A549 (cell line): ENCODE measurements at regions not wholly inside any gene's neighbourhood (a gene's known extent, or its start where the extent isn't known, plus 50 kb on each side); places are given as distances from the start of the nearest gene placed in this dataset.
"Not testable (repeated sequence)": the region's sequence is repeated elsewhere in the genome, so short reads cannot be mapped to it uniquely, and the experiment has no call there.

Experiments used
- CEBPB ChIP-seq, 2 experiments: fragments of >200 bp in 1 of 2; sonication (Bioruptor Twin) in 1 of 2; formaldehyde crosslinking in 1 of 2; IDR thresholded peaks; 2 replicates each; pipeline ENCODE4 v1.6.1; 2012 to 2016
- CHD4 ChIP-seq: fragments of 200-600 bp; sonication (generic); IDR thresholded peaks from 2 replicates; pipeline ENCODE4 v1.6.1; 2016; ENCODE audit warnings: antibody characterized with exemption, mild to moderate bottlenecking, borderline replicate concordance
- CTCF ChIP-seq: fragments of >200 bp; sonication (Bioruptor Twin); formaldehyde crosslinking; IDR thresholded peaks from 3 replicates; pipeline ENCODE4 v1.5.1; 2016
- E2F6 ChIP-seq: IDR thresholded peaks from 2 replicates; pipeline ENCODE4 v1.6.1; 2012; ENCODE audit warnings: low read depth, borderline replicate concordance
- EP300 ChIP-seq, 2 experiments: fragments of >200 bp; sonication (Bioruptor Twin); formaldehyde crosslinking; IDR thresholded peaks; 2 replicates in 1 of 2; 3 replicates in 1 of 2; pipeline ENCODE4 v1.6.1; 2016 to 2017
- FOSL2 ChIP-seq, 2 experiments: fragments of 450-650 bp in 1 of 2; fragments of >200 bp in 1 of 2; sonication (Bioruptor Twin) in 1 of 2; formaldehyde crosslinking; IDR thresholded peaks; 2 replicates each; pipeline versions ENCODE4 v1.5.0 to v1.6.1; 2016 to 2020; ENCODE audit warnings: mild to moderate bottlenecking in 1 of 2, moderate library complexity in 1 of 2
- HDAC2 ChIP-seq: fragments of 200-600 bp; sonication (generic); IDR thresholded peaks from 2 replicates; pipeline ENCODE4 v1.6.1; 2016
- JUNB ChIP-seq: fragments of >200 bp; sonication (Bioruptor Twin); formaldehyde crosslinking; IDR thresholded peaks from 2 replicates; pipeline ENCODE4 v1.6.1; 2016
- KDM1A ChIP-seq: fragments of 200-600 bp; sonication (generic); IDR thresholded peaks from 2 replicates; pipeline ENCODE4 v1.6.1; 2016; ENCODE audit warnings: low read depth, mild to moderate bottlenecking
- POLR2A ChIP-seq: IDR thresholded peaks from 2 replicates; pipeline ENCODE4 v1.6.1; 2012; ENCODE audit warnings: mild to moderate bottlenecking, low read length
- RAD21 ChIP-seq, 2 experiments: fragments of >200 bp in 1 of 2; sonication (Bioruptor Twin) in 1 of 2; formaldehyde crosslinking in 1 of 2; IDR thresholded peaks in 1 of 2; conservative IDR thresholded peaks in 1 of 2; 2 replicates in 1 of 2; 3 replicates in 1 of 2; pipeline ENCODE4 v1.6.1; 2012 to 2018; ENCODE audit warnings: inconsistent platforms in 1 of 2
- REST ChIP-seq: fragments of 200-600 bp; sonication (generic); IDR thresholded peaks from 2 replicates; pipeline ENCODE4 v1.6.1; 2016; ENCODE audit warnings: antibody characterized with exemption, mild to moderate bottlenecking, moderate library complexity
- RFX5 ChIP-seq: fragments of 450-650 bp; IDR thresholded peaks from 2 replicates; pipeline ENCODE4 v1.7.1; 2014; ENCODE audit warnings: antibody characterized with exemption, mild to moderate bottlenecking, moderate library complexity

- not testable (repeated sequence) for TF ChIP-seq CTCF; KDM1A; FOSL2 (IDR thresholded peaks at IDR 0.05); FOSL2 (CRISPR knock-in tag; IDR thresholded peaks at IDR 0.05); RFX5; POLR2A; EP300 (IDR thresholded peaks at IDR 0.05); CHD4; HDAC2; JUNB; REST; RAD21 (conservative IDR thresholded peaks at IDR 0.05 in 1 of 2, IDR thresholded peaks at IDR 0.05 in 1 of 2); E2F6; CEBPB (IDR thresholded peaks at IDR 0.05)
Observed at GRCh38 chr11:57943766-57944165, 79.9 kb upstream of the OR9Q1 start.
